NCI-H1105 treated with DMSO at 0.1 percent for 48 hours (cell line): ENCODE measurements at regions not wholly inside any gene's neighbourhood (a gene's known extent, or its start where the extent isn't known, plus 50 kb on each side); places are given as distances from the start of the nearest gene placed in this dataset.
"Not testable (repeated sequence)": the region's sequence is repeated elsewhere in the genome, so short reads cannot be mapped to it uniquely, and the experiment has no call there.

ENCODE experiments used
- DNase-seq: peaks from one replicate; lab custom pipeline; 2025; lab: John Stamatoyannopoulos, UW

GRCh38 chr13:88424463-88424862 lies 753.3 kb downstream of the SLITRK5 start:
- no peak for DNase-seq

GRCh38 chr13:88426661-88427060 lies 755.5 kb downstream of the SLITRK5 start:
- DNase-seq, result no peak

GRCh38 chr13:88429862-88430261 lies 758.7 kb downstream of the SLITRK5 start:
- DNase-seq, result no peak

GRCh38 chr13:88434953-88435352 lies 763.8 kb downstream of the SLITRK5 start:
- no peak for DNase-seq

- DNase-seq, result no peak
Observed at GRCh38 chr13:88436974-88437373, 765.8 kb downstream of the SLITRK5 start.

GRCh38 chr13:88450515-88450914 lies 779.3 kb downstream of the SLITRK5 start:
- no peak for DNase-seq

GRCh38 chr13:88456151-88456550 lies 785.0 kb downstream of the SLITRK5 start:
- DNase-seq, result no peak

- no peak for DNase-seq
Observed at GRCh38 chr13:88459331-88459730, 788.2 kb downstream of the SLITRK5 start.

GRCh38 chr13:88461272-88462009 lies 790.3 kb downstream of the SLITRK5 start:
- no peak for DNase-seq

GRCh38 chr13:88464851-88465250 lies 793.7 kb downstream of the SLITRK5 start:
- no peak for DNase-seq

GRCh38 chr13:88472316-88472715 lies 801.1 kb downstream of the SLITRK5 start:
- no peak for DNase-seq

GRCh38 chr13:88483202-88483601 lies 812.0 kb downstream of the SLITRK5 start:
- DNase-seq, result no peak

GRCh38 chr13:88507909-88508308 lies 836.7 kb downstream of the SLITRK5 start:
- no peak for DNase-seq

- not testable (repeated sequence) for DNase-seq
Observed at GRCh38 chr13:88512993-88513392, 841.8 kb downstream of the SLITRK5 start.

GRCh38 chr13:88526186-88526852 lies 855.1 kb downstream of the SLITRK5 start:
- DNase-seq, result no peak

- no peak for DNase-seq
Observed at GRCh38 chr13:88526853-88527215, 855.7 kb downstream of the SLITRK5 start.

GRCh38 chr13:88541994-88542393 lies 870.8 kb downstream of the SLITRK5 start:
- DNase-seq, result no peak

GRCh38 chr13:88544836-88545235 lies 873.7 kb downstream of the SLITRK5 start:
- no peak for DNase-seq

- no peak for DNase-seq
Observed at GRCh38 chr13:88552966-88553365, 881.8 kb downstream of the SLITRK5 start.

GRCh38 chr13:88565566-88565965 lies 894.4 kb downstream of the SLITRK5 start:
- no peak for DNase-seq

- no peak for DNase-seq
Observed at GRCh38 chr13:88585861-88586260, 914.7 kb downstream of the SLITRK5 start.

GRCh38 chr13:88586263-88586662 lies 915.1 kb downstream of the SLITRK5 start:
- DNase-seq, result no peak

GRCh38 chr13:88590574-88590973 lies 919.4 kb downstream of the SLITRK5 start:
- DNase-seq, result no peak

- no peak for DNase-seq
Observed at GRCh38 chr13:88592105-88592504, 920.9 kb downstream of the SLITRK5 start.
